Amniotic epithelial cell (primary cell): ENCODE measurements at regions not wholly inside any gene's neighbourhood (a gene's known extent, or its start where the extent isn't known, plus 50 kb on each side); places are given as distances from the start of the nearest gene placed in this dataset.
A peak's percentile ranks its signal among the peaks of the same experiment; 100 is the strongest.

Source experiments
- DNase-seq: peaks from one replicate; pipeline ENCODE4 v3.0.0-alpha.2; 2010; ENCODE audit warnings: low read depth

DNA sequence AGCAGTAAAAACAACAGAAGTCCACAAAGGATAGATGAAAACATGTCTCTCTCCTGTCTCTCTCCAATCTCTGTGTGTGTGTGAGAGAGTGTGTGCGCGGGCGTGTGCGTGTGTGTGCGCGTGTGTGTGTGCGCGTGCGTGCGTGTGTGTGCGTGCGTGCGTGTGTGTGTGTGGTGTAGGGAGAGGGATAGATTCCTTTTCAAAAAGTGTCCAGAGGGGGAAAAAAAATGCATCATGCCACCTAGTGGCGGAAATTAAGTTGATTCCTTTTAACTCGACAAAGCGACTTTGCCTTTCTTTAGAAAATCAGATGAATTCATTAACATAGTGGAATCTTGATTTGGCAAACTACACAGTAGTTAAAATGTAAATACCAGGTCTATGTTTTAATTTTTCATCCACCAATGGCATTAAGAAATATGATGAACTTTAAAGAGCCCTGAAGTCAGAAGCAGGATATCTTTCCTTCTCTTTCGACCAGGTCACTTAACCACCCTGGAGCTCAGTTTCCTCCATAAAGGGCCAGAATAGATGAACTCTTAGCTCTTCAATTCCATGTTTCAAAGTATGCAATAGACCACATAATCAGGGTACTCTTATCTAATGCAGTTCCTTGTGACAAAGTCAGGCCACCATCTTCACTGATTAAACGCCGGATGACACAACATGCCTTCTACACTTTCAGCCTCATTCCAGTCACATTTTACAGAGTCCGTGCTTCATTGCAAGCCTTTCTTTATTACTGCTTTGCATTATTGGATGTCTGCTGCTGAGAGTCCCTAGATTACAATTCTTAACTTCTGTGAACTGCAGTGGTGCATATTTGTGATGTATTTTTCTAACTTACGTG is 162.8 kb downstream of the FBXO8 start:
- peak; percentile 85 for DNase-seq

- DNase-seq = peak; percentile 22
These were observed 163.6 kb downstream of the FBXO8 start for GRCh38 chr4:174119830-174120229.

- DNase-seq = peak; percentile 92
These were observed 164.4 kb downstream of the FBXO8 start for GRCh38 chr4:174119051-174119450.

GRCh38 chr4:174118171-174118570 is 165.3 kb downstream of the FBXO8 start:
- DNase-seq = no peak

- DNase-seq = no peak
These were observed 166.0 kb downstream of the FBXO8 start for GRCh38 chr4:174117445-174117844.

- DNase-seq = no peak
These were observed 167.4 kb downstream of the FBXO8 start for GRCh38 chr4:174116021-174116420.

DNA sequence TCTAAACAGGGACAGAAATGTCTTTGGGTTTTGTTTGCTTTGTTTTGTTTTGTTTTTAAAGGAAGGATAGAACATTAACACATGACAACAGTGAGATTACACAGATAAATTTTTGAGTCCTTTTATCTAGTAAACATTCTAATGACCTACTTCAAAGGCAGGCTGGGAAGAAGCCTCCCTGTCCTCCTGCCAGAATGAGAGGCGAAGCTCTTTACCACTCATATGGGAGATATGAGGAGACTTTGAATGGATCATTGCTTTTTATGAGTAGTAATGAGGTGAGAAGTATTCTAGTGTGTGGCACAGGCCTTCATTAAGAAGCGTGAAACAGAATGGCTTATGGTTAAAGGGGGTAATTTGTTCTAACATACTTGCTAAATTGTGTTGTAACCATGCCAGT is 172.0 kb downstream of the FBXO8 start:
- DNase-seq = peak; percentile 57

DNA sequence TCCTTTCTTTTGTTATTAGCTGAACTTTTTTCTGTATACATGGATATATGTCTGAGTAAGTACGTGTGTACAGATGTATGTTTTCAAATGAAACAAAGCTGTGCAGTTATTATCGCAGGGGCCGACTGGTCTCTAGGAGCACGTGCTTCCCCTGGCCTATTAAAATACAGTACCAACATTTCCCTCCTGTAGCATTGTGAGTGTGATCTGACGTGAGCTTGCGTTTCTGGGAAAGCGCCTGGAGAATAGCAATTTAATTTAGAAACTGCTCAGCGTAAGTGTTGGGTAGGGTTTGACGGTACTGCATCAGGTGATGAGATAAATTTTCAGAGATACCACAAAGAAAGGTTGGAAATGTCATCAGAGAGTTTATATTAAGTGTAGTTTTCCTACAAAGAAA is 173.3 kb downstream of the FBXO8 start:
- DNase-seq = peak; percentile 30

- peak; percentile 87 for DNase-seq
These were observed 175.6 kb downstream of the FBXO8 start for GRCh38 chr4:174107746-174108354.

DNA sequence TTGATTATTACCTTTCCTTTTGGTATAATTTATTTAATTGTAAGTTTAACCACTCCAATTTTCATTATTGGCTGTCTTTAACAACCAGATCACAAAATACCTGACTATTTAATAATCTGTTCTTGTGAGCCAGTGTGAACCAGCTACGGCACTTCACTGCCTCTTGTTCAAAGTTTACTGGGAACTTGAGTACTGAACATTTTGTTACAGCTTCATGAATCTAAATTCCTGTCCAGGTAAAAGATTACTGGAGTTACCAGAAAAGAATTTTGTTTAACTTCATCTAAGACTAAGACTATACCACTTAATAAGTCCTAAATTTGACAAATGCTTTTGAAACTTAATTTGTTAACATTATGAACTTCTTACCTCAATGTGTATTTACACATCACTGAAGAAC is 178.3 kb downstream of the FBXO8 start:
- no peak for DNase-seq

- DNase-seq = no peak
These were observed 182.6 kb downstream of the FBXO8 start for GRCh38 chr4:174100910-174101309.

DNA sequence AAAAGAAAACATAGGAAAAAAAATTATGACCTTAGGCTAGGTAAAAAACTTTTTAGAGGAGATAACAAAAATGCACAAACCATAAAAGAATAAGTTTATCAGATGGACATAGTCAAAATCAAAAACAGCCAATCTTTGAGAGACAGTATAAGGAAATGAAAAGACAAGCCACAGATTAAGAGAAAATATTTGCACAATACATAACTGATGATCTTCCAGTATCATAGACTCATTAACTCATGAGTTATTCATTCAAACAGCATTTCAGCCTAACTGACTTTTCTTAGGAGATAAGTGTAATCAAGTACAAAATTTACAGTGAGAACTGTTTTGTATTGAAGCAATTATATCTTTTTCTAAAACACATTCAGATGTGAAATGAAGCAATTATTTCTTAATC is 183.8 kb downstream of the FBXO8 start:
- no peak for DNase-seq

GRCh38 chr4:174096999-174097398 is 186.5 kb downstream of the FBXO8 start:
- DNase-seq = no peak

DNA sequence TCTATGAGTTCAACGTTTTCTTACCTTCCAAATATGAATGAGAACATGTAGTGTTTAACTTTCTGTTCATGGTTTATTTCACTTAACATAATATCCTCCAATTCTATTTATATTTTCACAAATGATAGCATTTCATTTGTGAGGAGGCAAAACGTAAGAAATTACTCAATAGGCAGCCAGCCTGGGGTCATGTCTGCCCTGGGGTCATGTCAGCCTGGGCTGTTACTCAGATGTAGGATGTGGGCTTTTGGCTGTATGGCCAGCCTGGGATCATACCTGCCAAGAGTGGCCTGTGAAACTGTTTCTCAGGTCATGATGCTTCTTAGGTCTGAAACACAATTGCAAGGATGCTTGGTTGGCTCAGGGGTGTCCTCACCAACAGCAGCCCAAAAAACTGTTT is 187.0 kb downstream of the FBXO8 start:
- DNase-seq = no peak

- DNase-seq = no peak
These were observed 192.3 kb downstream of the FBXO8 start for GRCh38 chr4:174091130-174091529.

GRCh38 chr4:174089711-174090110 is 193.8 kb downstream of the FBXO8 start:
- no peak for DNase-seq

DNA sequence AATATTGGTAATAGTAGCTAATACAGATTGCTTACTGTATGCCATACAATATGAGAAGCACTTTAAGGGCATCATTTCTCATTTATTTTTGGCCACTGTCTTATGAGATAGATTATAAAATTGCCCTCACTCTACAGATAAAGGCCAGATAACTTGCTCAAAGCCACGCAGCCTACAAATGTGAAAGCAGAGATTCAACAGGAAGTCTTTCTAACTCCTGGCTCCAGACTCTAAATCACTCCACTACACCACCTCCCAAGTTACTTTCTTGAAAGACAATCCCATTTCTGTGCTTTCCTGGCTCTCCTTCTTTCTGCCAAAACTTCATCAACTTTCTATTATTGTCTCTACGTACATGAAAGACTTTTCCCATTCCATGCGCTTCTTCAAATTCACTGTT is 194.7 kb downstream of the FBXO8 start:
- no peak for DNase-seq

DNA sequence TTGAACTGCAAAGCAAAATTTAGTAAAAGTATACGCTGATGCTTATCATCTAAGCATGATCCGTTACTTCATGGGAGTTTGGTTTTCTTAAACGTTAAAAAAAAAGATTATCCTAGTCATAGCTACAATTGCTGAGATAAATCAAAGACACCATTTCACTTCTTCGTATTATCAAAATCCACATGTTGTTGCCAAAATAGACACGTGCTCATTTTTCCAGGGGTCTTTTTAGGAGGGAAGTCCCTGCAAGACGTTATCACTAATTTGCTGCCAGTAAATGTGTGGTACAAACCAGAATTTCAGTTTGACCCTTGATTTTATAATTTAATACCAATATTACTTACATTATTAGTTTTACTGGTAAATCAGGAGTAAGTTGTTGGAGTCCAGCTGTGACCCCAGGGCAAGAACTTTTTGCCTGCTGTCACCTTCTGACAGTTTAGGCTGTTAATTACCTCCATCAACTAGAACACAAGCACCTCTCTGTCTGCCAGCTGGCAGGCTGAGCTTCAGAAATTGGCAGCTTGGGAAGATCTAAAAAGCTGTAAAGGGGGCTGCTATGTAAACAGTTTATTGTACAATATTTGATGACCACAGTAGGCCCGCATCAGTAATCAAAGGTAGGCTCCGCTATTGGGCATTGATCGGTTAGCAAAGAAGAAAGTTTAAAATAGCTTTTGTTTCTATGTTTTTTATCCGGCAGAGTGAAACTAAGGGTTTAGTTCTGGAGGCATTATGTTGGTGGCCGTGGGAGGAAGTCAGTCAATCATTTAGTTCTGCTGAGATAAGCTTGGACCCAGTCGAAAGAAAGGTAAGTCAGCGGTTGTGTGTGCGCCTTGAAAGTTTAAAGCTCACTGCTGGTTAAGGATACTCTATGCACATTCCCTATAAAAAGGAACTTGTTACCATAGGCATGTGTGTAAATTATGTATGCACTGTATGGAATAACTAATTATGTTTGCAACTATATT is 196.4 kb downstream of the FBXO8 start:
- DNase-seq = no peak

GRCh38 chr4:174084981-174085380 is 198.5 kb downstream of the FBXO8 start:
- DNase-seq = no peak

- DNase-seq = no peak
These were observed 198.9 kb downstream of the FBXO8 start for GRCh38 chr4:174084542-174084941.

GRCh38 chr4:174080361-174080760 is 203.1 kb downstream of the FBXO8 start:
- DNase-seq = peak; percentile 98

- peak; percentile 84 for DNase-seq
These were observed 211.9 kb downstream of the FBXO8 start for GRCh38 chr4:174071595-174071994.
